ENCODE measurements at regions not wholly inside any gene's neighbourhood (a gene's known extent, or its start where the extent isn't known, plus 50 kb on each side); places are given as distances from the start of the nearest gene placed in this dataset.
A peak's percentile ranks its signal among the peaks of the same experiment; 100 is the strongest.

DNA sequence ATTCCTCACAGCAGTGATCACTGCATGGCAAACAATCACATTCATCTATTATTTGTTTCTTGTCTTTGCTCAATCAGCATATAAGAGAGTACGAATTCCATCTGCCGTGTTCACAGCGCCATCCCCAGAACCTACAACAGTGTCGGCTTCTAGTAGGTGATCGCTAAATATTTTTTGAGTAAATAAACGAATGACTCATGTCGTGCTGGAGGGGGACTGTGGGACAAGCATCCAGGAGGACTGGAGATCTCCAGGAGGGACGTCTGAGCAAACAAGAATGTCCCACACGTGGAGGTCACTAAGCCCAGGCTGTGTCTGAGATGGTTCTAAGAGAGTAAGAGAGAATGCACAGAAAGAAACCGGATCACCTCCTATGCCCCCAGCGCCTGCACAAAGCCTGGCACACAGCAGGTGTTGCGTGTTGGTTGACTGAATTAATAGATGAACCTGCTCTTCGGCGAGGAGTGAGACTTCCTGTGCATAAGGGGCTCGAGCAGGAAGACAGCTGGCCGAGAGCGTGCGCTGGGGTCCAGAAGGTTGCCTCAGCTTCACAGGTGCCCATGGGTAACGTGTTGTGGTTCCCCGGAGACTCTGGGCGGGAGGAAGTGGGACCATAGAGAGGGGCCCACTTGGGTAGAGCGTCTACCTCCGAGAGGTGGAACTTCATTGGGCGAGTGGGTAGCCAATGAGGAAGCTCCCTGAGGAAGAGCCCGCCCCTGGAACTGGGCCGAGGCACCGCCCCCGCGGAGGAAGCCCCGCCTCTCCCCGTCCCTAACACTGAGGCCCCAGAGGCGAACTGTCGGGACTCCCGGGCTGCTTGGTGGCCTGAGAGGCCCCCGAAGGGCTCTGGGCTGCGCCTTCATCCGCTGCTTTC is 193.0 kb downstream of the MELK start (continued):
- TF ChIP-seq, protein P1, sequence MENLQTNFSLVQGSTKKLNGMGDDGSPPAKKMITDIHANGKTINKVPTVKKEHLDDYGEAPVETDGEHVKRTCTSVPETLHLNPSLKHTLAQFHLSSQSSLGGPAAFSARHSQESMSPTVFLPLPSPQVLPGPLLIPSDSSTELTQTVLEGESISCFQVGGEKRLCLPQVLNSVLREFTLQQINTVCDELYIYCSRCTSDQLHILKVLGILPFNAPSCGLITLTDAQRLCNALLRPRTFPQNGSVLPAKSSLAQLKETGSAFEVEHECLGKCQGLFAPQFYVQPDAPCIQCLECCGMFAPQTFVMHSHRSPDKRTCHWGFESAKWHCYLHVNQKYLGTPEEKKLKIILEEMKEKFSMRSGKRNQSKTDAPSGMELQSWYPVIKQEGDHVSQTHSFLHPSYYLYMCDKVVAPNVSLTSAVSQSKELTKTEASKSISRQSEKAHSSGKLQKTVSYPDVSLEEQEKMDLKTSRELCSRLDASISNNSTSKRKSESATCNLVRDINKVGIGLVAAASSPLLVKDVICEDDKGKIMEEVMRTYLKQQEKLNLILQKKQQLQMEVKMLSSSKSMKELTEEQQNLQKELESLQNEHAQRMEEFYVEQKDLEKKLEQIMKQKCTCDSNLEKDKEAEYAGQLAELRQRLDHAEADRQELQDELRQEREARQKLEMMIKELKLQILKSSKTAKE (CRISPR knock-in tag; IDR thresholded peaks at IDR 0.05; ENCODE audit: borderline replicate concordance), result no peak
- TF ChIP-seq MAZ (IDR thresholded peaks at IDR 0.05; ENCODE audit: borderline replicate concordance, low read depth, low read length) (no peak), MAZ (CRISPR knock-in tag; IDR thresholded peaks at IDR 0.05; ENCODE audit: low read depth) (0 out of 2 replicates have a peak, but pooled peaks have one; percentile 34), JUND (CRISPR knock-in tag; IDR thresholded peaks at IDR 0.05) (peak; percentile 74; the same call in 1 of the 2 replicates), TCF7 (IDR thresholded peaks at IDR 0.05; ENCODE audit: low read depth) (peak; percentile 52), ERF (CRISPR knock-in tag; IDR thresholded peaks at IDR 0.05) (0 out of 2 replicates have a peak, but pooled peaks have one; percentile 26), HMGXB3 (CRISPR knock-in tag; IDR thresholded peaks at IDR 0.05; ENCODE audit: borderline replicate concordance) (no peak), HDAC1 (CRISPR knock-in tag; IDR thresholded peaks at IDR 0.05) (peak; percentile 65), NFKB2 (CRISPR knock-in tag; IDR thresholded peaks at IDR 0.05; ENCODE audit: borderline replicate concordance) (peak; percentile 75; the same call in 1 of the 2 replicates), SALL1 (CRISPR knock-in tag; IDR thresholded peaks at IDR 0.05) (peak; percentile 48)
- TF ChIP-seq, protein P2, sequence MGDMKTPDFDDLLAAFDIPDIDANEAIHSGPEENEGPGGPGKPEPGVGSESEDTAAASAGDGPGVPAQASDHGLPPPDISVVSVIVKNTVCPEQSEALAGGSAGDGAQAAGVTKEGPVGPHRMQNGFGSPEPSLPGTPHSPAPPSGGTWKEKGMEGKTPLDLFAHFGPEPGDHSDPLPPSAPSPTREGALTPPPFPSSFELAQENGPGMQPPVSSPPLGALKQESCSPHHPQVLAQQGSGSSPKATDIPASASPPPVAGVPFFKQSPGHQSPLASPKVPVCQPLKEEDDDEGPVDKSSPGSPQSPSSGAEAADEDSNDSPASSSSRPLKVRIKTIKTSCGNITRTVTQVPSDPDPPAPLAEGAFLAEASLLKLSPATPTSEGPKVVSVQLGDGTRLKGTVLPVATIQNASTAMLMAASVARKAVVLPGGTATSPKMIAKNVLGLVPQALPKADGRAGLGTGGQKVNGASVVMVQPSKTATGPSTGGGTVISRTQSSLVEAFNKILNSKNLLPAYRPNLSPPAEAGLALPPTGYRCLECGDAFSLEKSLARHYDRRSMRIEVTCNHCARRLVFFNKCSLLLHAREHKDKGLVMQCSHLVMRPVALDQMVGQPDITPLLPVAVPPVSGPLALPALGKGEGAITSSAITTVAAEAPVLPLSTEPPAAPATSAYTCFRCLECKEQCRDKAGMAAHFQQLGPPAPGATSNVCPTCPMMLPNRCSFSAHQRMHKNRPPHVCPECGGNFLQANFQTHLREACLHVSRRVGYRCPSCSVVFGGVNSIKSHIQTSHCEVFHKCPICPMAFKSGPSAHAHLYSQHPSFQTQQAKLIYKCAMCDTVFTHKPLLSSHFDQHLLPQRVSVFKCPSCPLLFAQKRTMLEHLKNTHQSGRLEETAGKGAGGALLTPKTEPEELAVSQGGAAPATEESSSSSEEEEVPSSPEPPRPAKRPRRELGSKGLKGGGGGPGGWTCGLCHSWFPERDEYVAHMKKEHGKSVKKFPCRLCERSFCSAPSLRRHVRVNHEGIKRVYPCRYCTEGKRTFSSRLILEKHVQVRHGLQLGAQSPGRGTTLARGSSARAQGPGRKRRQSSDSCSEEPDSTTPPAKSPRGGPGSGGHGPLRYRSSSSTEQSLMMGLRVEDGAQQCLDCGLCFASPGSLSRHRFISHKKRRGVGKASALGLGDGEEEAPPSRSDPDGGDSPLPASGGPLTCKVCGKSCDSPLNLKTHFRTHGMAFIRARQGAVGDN (CRISPR knock-in tag; IDR thresholded peaks at IDR 0.05), result peak; percentile 79
- TF ChIP-seq, protein P3, sequence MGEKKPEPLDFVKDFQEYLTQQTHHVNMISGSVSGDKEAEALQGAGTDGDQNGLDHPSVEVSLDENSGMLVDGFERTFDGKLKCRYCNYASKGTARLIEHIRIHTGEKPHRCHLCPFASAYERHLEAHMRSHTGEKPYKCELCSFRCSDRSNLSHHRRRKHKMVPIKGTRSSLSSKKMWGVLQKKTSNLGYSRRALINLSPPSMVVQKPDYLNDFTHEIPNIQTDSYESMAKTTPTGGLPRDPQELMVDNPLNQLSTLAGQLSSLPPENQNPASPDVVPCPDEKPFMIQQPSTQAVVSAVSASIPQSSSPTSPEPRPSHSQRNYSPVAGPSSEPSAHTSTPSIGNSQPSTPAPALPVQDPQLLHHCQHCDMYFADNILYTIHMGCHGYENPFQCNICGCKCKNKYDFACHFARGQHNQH (CRISPR knock-in tag; IDR thresholded peaks at IDR 0.05), result no peak
- TF ChIP-seq, protein P4, sequence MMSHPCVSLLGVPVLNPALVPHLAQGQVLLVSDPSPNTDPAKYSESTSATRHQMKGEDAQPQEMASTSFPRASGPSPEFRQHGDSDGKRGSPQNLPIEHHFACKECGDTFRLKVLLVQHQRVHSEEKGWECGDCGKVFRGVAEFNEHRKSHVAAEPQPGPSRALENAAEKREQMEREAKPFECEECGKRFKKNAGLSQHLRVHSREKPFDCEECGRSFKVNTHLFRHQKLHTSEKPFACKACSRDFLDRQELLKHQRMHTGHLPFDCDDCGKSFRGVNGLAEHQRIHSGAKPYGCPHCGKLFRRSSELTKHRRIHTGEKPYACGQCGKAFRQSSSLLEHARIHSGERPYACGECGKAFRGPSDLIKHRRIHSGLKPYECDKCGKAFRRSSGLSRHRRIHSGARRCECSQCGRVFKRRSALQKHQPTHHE (CRISPR knock-in tag; IDR thresholded peaks at IDR 0.05; ENCODE audit: borderline replicate concordance), result no peak
